Tibial nerve (tissue), 4 donors: ENCODE measurements at regions not wholly inside any gene's neighbourhood (a gene's known extent, or its start where the extent isn't known, plus 50 kb on each side); places are given as distances from the start of the nearest gene placed in this dataset.

Experiments used
- DNase-seq, 2 donors: peaks; one replicate each; pipeline ENCODE4 v3.0.0-alpha.2; 2019; ENCODE audit warnings: low spot score in 2 of 2
- H3K27ac ChIP-seq, 4 donors: fragments of 200-600 bp; sonication (generic) in 3 of 4; one replicate each; pipeline ENCODE4 v1.5.1; 2017 to 2019; ENCODE audit warnings: mild to moderate bottlenecking in 1 of 4
- H3K27me3 ChIP-seq, 2 donors: fragments of 200-600 bp; sonication (generic) in 1 of 2; one replicate each; pipeline versions ENCODE4 v1.5.1 to v1.6.0; 2017 to 2019
- H3K36me3 ChIP-seq, 3 donors: fragments of 200-600 bp; sonication (generic); one replicate each; pipeline ENCODE4 v1.5.1; 2018 to 2019
- H3K4me1 ChIP-seq, 4 donors: fragments of 200-600 bp; sonication (generic) in 3 of 4; one replicate each; pipeline ENCODE4 v1.5.1; 2017 to 2019
- H3K4me3 ChIP-seq, 4 donors: fragments of 200-600 bp; sonication (generic) in 3 of 4; one replicate each; pipeline ENCODE4 v1.5.1; 2017 to 2019; ENCODE audit warnings: mild to moderate bottlenecking in 1 of 4, moderate library complexity in 1 of 4
- H3K9me3 ChIP-seq, 4 donors: fragments of 200-600 bp; sonication (generic) in 3 of 4; one replicate each; pipeline ENCODE4 v1.5.1; 2017 to 2019
- EP300 ChIP-seq, 2 donors: sonication (generic); formaldehyde crosslinking; IDR thresholded peaks; one replicate each; pipeline ENCODE4 v1.6.1; 2017; ENCODE audit warnings: antibody characterized with exemption in 2 of 2, mild to moderate bottlenecking in 1 of 2
- POLR2A ChIP-seq, 2 donors: fragments of 450-650 bp; IDR thresholded peaks; one replicate each; pipeline ENCODE4 v1.6.1; 2017; ENCODE audit warnings: antibody characterized with exemption in 2 of 2, mild to moderate bottlenecking in 2 of 2, moderate library complexity in 2 of 2
- WGBS, 2 donors: methylation state at CpG; one replicate each; pipeline ENCODE4 v1.1.5; 2018; 5-methylcytosine and 5-hydroxymethylcytosine counted together
- TF ChIP-seq, protein P1 (sequence below), 5 experiments: fragments of 200-600 bp in 3 of 5; fragments of 450-650 bp in 2 of 5; sonication (generic) in 3 of 5; IDR thresholded peaks; one replicate each; pipeline ENCODE4 v1.5.1; 2016 to 2019; ENCODE audit warnings: antibody characterized with exemption in 5 of 5, mild to moderate bottlenecking in 3 of 5, moderate library complexity in 2 of 5

DNA sequence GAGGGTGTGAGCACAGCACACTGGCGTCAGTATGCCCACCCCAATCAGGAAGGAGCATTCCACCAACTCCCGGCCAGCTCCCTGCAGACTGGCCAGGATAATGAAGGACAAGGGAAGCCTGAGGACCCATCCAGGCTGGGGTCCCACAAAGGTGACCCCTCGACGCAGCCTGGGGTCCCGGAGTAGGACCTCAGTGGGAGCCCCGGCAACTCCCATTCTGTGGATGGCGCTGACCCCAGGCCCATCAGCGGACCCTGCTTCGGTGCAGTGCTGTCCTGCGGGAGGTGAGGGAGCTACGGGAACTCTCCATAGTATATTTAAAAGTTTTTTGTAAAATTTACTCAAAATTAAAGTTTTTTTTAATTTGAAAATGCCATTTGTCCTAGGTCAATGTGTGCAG lies 137.7 kb upstream of the NKX1-1 start:
- 87 to 88% methylated on average over 11 of the region's 11 CpGs for WGBS, 2 donors
- peaks cover 0 to 19% (median 1%) of the 10 kb centered on the region in 4 donors for H3K4me1 ChIP-seq
- H3K36me3 ChIP-seq, result no peaks in the 10 kb centered on the region
- no peak overlapping the region for H3K27ac ChIP-seq
- H3K4me3 ChIP-seq, result no peak overlapping the region
- no peaks in the 10 kb centered on the region for H3K9me3 ChIP-seq
- no peak for DNase-seq
- TF ChIP-seq, protein P1, sequence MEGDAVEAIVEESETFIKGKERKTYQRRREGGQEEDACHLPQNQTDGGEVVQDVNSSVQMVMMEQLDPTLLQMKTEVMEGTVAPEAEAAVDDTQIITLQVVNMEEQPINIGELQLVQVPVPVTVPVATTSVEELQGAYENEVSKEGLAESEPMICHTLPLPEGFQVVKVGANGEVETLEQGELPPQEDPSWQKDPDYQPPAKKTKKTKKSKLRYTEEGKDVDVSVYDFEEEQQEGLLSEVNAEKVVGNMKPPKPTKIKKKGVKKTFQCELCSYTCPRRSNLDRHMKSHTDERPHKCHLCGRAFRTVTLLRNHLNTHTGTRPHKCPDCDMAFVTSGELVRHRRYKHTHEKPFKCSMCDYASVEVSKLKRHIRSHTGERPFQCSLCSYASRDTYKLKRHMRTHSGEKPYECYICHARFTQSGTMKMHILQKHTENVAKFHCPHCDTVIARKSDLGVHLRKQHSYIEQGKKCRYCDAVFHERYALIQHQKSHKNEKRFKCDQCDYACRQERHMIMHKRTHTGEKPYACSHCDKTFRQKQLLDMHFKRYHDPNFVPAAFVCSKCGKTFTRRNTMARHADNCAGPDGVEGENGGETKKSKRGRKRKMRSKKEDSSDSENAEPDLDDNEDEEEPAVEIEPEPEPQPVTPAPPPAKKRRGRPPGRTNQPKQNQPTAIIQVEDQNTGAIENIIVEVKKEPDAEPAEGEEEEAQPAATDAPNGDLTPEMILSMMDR (IDR thresholded peaks at IDR 0.05), result no peak
- no peak for TF ChIP-seq EP300 (IDR thresholded peaks at IDR 0.05)
- no peak for TF ChIP-seq POLR2A (IDR thresholded peaks at IDR 0.05)
- peaks cover 0 to 31% of the 10 kb centered on the region in 2 donors for H3K27me3 ChIP-seq

DNA sequence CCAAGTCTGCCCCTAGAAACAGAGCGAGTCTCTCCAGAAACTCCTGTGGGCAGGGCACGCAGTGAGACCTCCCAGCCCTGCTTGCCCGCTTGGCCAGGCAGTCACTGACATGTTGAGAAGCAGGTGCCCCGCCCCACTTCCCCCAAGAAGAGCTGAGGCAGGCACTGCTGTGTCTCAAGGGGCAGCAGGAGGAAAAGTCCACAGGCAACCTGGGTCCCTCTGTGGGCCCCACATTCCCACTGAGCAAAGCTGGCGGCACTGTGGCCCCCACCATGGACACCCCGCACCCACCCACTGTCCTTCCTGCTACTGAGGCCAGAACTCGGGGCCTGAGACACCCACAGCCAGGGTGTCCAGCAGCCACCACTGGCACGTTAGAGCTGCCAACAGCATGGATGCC lies 137.3 kb upstream of the NKX1-1 start:
- H3K36me3 ChIP-seq, result no peaks in the 10 kb centered on the region
- no peak overlapping the region for H3K27ac ChIP-seq
- TF ChIP-seq POLR2A (IDR thresholded peaks at IDR 0.05) (no peak), EP300 (IDR thresholded peaks at IDR 0.05) (no peak)
- TF ChIP-seq, protein P1 (IDR thresholded peaks at IDR 0.05), result no peak
- no peak overlapping the region for H3K4me3 ChIP-seq
- no peak for DNase-seq
- no peaks in the 10 kb centered on the region for H3K9me3 ChIP-seq
- peaks cover 0 to 15% (median 0%) of the 10 kb centered on the region in 4 donors for H3K4me1 ChIP-seq
- H3K27me3 ChIP-seq, result peaks cover 0 to 31% of the 10 kb centered on the region in 2 donors
- WGBS, 2 donors, result 78 to 80% methylated on average over 2 to 3 of the region's 8 CpGs

- H3K4me3 ChIP-seq, result no peak overlapping the region
- H3K36me3 ChIP-seq, result no peaks in the 10 kb centered on the region
- TF ChIP-seq EP300 (IDR thresholded peaks at IDR 0.05) (no peak), POLR2A (IDR thresholded peaks at IDR 0.05) (no peak)
- TF ChIP-seq, protein P1 (IDR thresholded peaks at IDR 0.05), result no peak
- H3K9me3 ChIP-seq, result no peaks in the 10 kb centered on the region
- peaks cover 0 to 29% of the 10 kb centered on the region in 2 donors for H3K27me3 ChIP-seq
- 75 to 77% methylated on average over 20 to 25 of the region's 27 CpGs for WGBS, 2 donors
- H3K4me1 ChIP-seq, result peaks cover 0 to 7% (median 0%) of the 10 kb centered on the region in 4 donors
- no peak for DNase-seq
- H3K27ac ChIP-seq, result no peak overlapping the region
Observed at GRCh38 chr4:1542516-1543320, 136.5 kb upstream of the NKX1-1 start.

DNA sequence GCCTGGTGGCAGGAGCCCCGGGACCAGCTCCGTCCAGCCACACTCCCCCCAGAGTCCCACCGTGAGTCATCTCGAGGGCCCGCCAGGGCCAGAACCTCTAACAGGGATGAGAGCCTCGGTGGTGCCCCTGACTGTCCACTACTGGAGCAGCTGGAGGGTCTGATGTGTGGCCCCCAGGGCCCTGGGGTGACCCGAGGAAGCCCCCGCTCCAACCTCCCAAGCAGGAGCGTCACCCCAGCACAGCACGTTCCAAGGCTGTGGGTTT lies 135.9 kb upstream of the NKX1-1 start:
- H3K4me1 ChIP-seq, result peaks cover 0 to 1% (median 0%) of the 10 kb centered on the region in 4 donors
- peaks cover 0 to 32% of the 10 kb centered on the region in 2 donors for H3K27me3 ChIP-seq
- no peak for DNase-seq
- H3K4me3 ChIP-seq, result no peak overlapping the region
- TF ChIP-seq EP300 (IDR thresholded peaks at IDR 0.05) (no peak), POLR2A (IDR thresholded peaks at IDR 0.05) (no peak)
- TF ChIP-seq, protein P1 (IDR thresholded peaks at IDR 0.05), result no peak
- WGBS, 2 donors, result 74 to 93% methylated on average over 4 to 8 of the region's 10 CpGs
- no peaks in the 10 kb centered on the region for H3K9me3 ChIP-seq
- no peaks in the 10 kb centered on the region for H3K36me3 ChIP-seq
- no peak overlapping the region for H3K27ac ChIP-seq

DNA sequence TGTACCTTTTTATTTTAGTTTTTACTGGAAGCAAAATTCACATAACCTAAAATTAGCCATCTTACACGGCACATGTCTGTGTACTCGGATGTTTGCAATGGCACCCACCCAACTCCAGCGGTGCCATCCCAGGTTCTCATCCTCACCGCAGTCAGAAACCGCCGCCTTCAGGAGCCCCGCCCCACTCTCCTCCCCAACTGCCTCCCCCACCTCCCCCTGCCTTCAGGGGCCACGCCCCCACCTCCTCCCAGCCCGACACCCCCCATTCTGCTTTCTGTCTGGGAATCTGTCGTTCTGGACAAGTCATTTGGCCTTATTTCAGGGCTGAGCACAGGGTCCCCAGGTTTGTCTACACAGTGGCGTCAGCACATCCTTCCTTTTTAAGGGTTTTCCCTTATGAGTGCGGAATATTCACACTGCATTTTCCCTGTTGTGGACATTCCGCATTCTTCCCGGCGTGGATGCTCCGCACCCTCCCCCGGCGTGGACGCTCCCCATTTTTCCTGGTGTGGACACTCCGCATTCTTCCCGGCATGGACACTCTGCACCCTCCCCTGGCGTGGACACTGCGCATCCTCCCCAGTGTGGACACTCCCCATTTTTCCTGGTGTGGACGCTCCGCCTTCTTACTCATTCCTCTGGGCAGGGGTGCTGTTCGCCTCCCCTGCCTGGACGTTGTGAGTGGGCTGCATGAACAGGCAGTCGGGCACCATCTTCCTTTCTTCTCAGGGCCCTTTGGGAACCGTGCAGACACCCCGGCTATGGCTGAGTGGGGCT lies 135.4 kb upstream of the NKX1-1 start:
- DNase-seq, result no peak
- Histone ChIP-seq H3K4me3 (no peak overlapping the region), H3K36me3 (no peaks in the 10 kb centered on the region), H3K27me3 (peaks cover 0 to 32% of the 10 kb centered on the region in 2 donors), H3K4me1 (no peaks in the 10 kb centered on the region), H3K9me3 (no peaks in the 10 kb centered on the region), H3K27ac (no peak overlapping the region)
- TF ChIP-seq, protein P1 (IDR thresholded peaks at IDR 0.05), result no peak
- TF ChIP-seq EP300 (IDR thresholded peaks at IDR 0.05) (no peak), POLR2A (IDR thresholded peaks at IDR 0.05) (no peak)
- 67 to 72% methylated on average over 30 of the region's 30 CpGs for WGBS, 2 donors
